Osteocyte (in vitro differentiated cells): ENCODE measurements at regions not wholly inside any gene's neighbourhood (a gene's known extent, or its start where the extent isn't known, plus 50 kb on each side); places are given as distances from the start of the nearest gene placed in this dataset.

ENCODE experiments used
- DNase-seq: peaks from one replicate; pipeline ENCODE4 v3.0.0; 2021; ENCODE audit warnings: mixed read lengths; ENCODE audit not compliant: unreplicated experiment; ENCODE audit errors: extremely low spot score
- H3K27ac Mint-ChIP-seq: one replicate; pipeline ENCODE4 v1.8.0; 2021; ENCODE audit warnings: mild to moderate bottlenecking, mixed read lengths; ENCODE audit not compliant: unreplicated experiment
- H3K27me3 Mint-ChIP-seq: one replicate; pipeline ENCODE4 v1.8.0; 2021; ENCODE audit warnings: mixed read lengths; ENCODE audit not compliant: unreplicated experiment
- H3K36me3 Mint-ChIP-seq: one replicate; pipeline ENCODE4 v1.8.0; 2021; ENCODE audit warnings: mixed read lengths; ENCODE audit not compliant: unreplicated experiment
- H3K4me1 Mint-ChIP-seq: one replicate; pipeline ENCODE4 v1.8.0; 2021; ENCODE audit warnings: mixed read lengths; ENCODE audit not compliant: unreplicated experiment
- H3K4me3 Mint-ChIP-seq: one replicate; pipeline ENCODE4 v1.8.0; 2021; ENCODE audit warnings: mild to moderate bottlenecking, moderate library complexity, mixed read lengths; ENCODE audit not compliant: unreplicated experiment
- H3K9me3 Mint-ChIP-seq: one replicate; pipeline ENCODE4 v1.8.0; 2021; ENCODE audit warnings: mixed read lengths; ENCODE audit not compliant: unreplicated experiment
- TF ChIP-seq, protein P1 (sequence below): fragments of 200-600 bp; sonication (generic); IDR thresholded peaks from 2 replicates; pipeline ENCODE4 v1.5.0; 2021; ENCODE audit warnings: antibody characterized with exemption, mild to moderate bottlenecking, moderate library complexity

DNA sequence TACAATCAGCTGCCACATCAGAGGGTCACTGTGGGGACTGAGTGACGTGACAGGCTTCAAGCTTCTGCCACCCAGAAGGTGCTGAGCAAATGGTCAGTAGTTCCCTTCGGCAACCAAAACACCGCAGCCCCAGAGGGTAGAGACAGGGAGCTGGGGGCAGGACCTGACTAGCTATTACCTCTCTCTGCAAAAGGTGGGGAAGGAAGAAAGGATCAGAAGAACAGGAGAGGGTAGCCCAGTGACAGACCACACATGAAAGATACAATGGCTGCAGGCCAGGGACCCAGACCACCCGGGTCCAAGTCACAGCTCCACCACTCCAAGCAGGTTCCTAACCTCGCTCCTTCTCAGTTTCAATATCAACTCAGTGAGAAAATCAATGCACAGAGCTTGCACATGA, 377.1 kb downstream of the NPHP4 start:
- Mint-ChIP-seq H3K4me3 (no peak overlapping the region), H3K27me3 (no peaks in the 10 kb centered on the region), H3K36me3 (no peaks in the 10 kb centered on the region), H3K4me1 (no peaks in the 10 kb centered on the region), H3K9me3 (peaks cover 25% of the 10 kb centered on the region), H3K27ac (no peak overlapping the region)
- TF ChIP-seq, protein P1, sequence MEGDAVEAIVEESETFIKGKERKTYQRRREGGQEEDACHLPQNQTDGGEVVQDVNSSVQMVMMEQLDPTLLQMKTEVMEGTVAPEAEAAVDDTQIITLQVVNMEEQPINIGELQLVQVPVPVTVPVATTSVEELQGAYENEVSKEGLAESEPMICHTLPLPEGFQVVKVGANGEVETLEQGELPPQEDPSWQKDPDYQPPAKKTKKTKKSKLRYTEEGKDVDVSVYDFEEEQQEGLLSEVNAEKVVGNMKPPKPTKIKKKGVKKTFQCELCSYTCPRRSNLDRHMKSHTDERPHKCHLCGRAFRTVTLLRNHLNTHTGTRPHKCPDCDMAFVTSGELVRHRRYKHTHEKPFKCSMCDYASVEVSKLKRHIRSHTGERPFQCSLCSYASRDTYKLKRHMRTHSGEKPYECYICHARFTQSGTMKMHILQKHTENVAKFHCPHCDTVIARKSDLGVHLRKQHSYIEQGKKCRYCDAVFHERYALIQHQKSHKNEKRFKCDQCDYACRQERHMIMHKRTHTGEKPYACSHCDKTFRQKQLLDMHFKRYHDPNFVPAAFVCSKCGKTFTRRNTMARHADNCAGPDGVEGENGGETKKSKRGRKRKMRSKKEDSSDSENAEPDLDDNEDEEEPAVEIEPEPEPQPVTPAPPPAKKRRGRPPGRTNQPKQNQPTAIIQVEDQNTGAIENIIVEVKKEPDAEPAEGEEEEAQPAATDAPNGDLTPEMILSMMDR = no peak
- peak; percentile 67 for DNase-seq

DNA sequence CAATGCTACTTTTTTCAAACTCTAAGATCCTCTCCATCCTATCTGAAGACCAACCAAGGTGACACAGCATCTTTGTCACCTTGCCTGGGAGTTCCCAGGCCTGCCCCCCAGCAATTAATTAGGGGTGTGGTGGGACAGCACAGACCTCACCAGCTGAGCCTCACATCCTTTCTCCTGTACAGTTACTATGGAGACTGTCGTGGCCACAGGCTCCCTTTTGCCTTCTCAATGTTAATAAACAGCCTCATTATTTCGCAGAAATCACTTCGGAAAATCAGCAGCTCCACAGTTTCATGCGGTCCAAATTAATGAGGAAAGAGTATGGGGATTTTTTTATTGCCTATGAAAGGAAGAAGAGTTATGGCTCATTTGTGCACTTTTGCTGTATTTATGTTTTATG, 378.3 kb downstream of the NPHP4 start:
- H3K36me3 Mint-ChIP-seq = no peaks in the 10 kb centered on the region
- DNase-seq = peak; percentile 10
- no peak overlapping the region for H3K4me3 Mint-ChIP-seq
- peaks cover 35% of the 10 kb centered on the region for H3K9me3 Mint-ChIP-seq
- H3K27ac Mint-ChIP-seq = no peak overlapping the region
- no peaks in the 10 kb centered on the region for H3K4me1 Mint-ChIP-seq
- no peaks in the 10 kb centered on the region for H3K27me3 Mint-ChIP-seq
- TF ChIP-seq, protein P1 = no peak

DNA sequence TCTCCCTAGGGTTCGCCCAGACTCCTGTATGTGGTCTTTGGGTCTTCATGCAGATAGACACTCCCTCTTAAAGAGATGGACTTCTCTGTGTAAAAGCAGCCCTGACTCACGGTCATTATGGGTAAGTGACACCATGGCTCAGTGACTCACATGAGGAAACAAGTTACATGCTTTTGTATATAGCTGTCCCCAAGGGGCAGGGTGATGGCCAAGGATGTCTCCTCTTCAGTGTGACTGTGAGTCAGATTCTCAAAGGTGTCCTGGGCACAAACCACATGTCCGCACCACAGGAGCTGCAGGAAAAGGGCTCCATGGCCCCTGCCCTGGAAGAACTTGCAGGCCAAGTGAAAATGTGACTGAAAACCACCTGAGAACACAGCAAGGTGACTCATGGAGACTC, 380.4 kb downstream of the NPHP4 start:
- H3K4me3 Mint-ChIP-seq = no peak overlapping the region
- H3K9me3 Mint-ChIP-seq = peaks cover 31% of the 10 kb centered on the region
- no peak for DNase-seq
- H3K27me3 Mint-ChIP-seq = no peaks in the 10 kb centered on the region
- no peaks in the 10 kb centered on the region for H3K36me3 Mint-ChIP-seq
- H3K27ac Mint-ChIP-seq = no peak overlapping the region
- TF ChIP-seq, protein P1 = no peak
- H3K4me1 Mint-ChIP-seq = no peaks in the 10 kb centered on the region

DNA sequence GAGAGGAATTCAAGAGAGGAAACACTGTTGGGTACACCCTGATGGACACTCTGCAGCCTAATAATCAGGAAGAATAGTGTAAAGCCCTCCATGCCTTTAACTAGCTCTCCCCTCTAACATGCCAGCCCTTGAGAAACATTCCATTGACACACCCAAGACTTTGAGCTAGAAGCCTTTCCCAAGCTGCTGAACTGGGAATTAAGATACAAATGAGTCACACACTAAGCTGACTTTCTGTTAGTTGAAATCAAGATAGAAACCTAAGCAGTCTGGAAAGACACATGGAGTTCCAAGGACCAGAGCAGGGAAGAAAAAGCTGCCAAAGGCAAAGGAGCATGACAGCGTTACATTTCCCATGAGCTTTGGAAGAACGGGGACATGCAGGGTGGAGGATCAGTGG, 380.8 kb downstream of the NPHP4 start:
- Mint-ChIP-seq H3K9me3 (peaks cover 29% of the 10 kb centered on the region), H3K4me1 (no peaks in the 10 kb centered on the region), H3K36me3 (no peaks in the 10 kb centered on the region), H3K4me3 (no peak overlapping the region), H3K27me3 (no peaks in the 10 kb centered on the region), H3K27ac (no peak overlapping the region)
- no peak for DNase-seq
- TF ChIP-seq, protein P1 = no peak

DNA sequence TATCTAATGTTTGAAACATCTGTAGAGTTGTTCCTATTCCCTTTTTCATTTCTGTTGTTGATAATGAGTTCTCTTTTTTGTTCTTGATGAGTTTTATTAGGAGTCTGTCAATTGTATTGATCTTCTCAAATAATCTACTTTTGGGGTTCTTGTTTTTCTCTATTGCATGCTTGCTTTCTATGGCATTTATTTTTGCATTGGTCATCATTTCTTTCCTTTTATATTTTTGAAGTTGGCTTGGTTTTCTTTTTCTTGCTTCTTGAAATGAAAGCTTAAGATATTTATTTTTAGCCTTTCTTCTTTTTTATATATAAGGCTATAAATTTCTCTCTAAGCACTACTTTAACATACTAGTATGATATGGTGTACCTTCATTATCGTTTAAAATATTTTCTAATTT, 381.8 kb downstream of the NPHP4 start:
- Mint-ChIP-seq H3K4me3 (no peak overlapping the region), H3K27me3 (no peaks in the 10 kb centered on the region), H3K9me3 (peaks cover 29% of the 10 kb centered on the region), H3K4me1 (no peaks in the 10 kb centered on the region), H3K36me3 (no peaks in the 10 kb centered on the region), H3K27ac (no peak overlapping the region)
- TF ChIP-seq, protein P1 = no peak
- DNase-seq = no peak
